GM12875 (cell line): ENCODE measurements at regions not wholly inside any gene's neighbourhood (a gene's known extent, or its start where the extent isn't known, plus 50 kb on each side); places are given as distances from the start of the nearest gene placed in this dataset.

Experiments used
- H3K4me3 ChIP-seq: one replicate; pipeline ENCODE4 v1.5.1; 2011; ENCODE audit warnings: low read depth, low read length, control low read depth
- TF ChIP-seq, protein P1 (sequence below): IDR thresholded peaks from 2 replicates; pipeline ENCODE4 v1.5.1; 2011; ENCODE audit warnings: low read depth, mild to moderate bottlenecking, control low read depth, inconsistent platforms, low read length, moderate library complexity, borderline replicate concordance; ENCODE audit not compliant: insufficient read depth

DNA sequence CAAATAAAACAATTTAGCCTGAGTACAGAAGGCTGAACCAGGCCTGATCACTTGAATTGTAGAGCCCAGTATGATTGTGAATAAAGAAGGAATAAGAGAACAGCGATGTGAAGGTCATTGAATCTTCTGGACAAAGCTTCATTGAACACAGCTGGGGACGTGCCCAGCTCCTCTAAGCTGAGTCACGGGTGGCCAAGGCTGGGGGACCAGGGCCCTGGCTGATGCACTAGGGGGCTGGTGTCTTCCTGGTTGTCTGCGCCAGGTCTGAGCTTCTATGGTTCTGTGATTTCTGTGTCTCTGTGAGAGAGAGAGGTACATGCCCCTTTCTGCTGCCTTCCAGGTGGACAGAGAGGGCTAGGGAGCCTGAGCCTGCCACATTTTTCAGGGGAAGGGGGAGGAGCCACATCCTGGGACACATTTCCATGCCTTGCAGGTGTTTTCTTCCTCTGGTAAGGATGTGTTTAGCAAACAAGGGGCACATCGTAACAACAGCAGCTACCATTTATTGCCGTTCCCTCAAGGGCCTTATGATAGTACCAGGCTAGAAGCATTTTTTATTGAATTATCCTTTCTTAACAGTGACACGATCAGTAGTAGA, 135.7 kb downstream of the C11orf91 start:
- no peak overlapping the region for H3K4me3 ChIP-seq
- TF ChIP-seq, protein P1, sequence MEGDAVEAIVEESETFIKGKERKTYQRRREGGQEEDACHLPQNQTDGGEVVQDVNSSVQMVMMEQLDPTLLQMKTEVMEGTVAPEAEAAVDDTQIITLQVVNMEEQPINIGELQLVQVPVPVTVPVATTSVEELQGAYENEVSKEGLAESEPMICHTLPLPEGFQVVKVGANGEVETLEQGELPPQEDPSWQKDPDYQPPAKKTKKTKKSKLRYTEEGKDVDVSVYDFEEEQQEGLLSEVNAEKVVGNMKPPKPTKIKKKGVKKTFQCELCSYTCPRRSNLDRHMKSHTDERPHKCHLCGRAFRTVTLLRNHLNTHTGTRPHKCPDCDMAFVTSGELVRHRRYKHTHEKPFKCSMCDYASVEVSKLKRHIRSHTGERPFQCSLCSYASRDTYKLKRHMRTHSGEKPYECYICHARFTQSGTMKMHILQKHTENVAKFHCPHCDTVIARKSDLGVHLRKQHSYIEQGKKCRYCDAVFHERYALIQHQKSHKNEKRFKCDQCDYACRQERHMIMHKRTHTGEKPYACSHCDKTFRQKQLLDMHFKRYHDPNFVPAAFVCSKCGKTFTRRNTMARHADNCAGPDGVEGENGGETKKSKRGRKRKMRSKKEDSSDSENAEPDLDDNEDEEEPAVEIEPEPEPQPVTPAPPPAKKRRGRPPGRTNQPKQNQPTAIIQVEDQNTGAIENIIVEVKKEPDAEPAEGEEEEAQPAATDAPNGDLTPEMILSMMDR, result no peak

DNA sequence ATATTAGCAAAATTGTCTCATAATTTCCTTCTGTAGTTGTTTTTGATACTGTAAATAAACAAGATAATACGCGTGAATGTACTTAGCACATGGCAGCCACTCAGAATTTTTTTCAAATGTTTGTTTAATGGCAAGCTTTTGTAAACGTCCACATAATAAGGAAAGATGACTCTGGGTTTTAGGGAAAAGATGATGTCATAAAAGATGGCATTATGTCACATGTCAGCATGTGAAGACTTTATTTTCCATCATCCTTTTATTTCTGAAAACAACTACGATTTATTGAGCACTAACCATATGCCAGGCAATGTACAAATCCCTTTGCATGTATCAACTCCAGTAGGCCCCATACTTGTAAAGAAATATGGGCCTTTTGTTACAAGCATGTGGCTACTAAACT, 139.9 kb downstream of the C11orf91 start:
- TF ChIP-seq, protein P1, result no peak
- H3K4me3 ChIP-seq, result no peak overlapping the region

DNA sequence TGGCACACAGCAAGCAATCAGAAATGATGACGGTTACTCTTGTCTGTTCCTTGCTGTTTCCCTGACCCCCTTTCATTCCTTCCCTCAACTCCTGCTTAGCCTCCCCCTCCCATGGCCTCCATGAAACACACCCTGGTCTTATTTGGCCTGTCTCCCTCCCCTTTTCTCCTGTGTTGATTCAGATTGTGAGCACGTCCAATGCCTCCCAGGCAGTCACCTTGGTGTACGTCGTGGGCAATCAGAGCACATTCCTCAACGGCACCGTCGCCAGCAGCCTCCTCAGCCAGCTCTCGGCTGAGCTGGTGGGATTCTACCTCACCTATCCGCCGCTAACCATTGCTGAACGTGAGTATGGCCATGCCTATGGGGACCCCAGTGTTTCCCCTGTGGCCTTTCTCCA, 141.1 kb downstream of the C11orf91 start:
- H3K4me3 ChIP-seq, result no peak overlapping the region
- TF ChIP-seq, protein P1, result no peak

DNA sequence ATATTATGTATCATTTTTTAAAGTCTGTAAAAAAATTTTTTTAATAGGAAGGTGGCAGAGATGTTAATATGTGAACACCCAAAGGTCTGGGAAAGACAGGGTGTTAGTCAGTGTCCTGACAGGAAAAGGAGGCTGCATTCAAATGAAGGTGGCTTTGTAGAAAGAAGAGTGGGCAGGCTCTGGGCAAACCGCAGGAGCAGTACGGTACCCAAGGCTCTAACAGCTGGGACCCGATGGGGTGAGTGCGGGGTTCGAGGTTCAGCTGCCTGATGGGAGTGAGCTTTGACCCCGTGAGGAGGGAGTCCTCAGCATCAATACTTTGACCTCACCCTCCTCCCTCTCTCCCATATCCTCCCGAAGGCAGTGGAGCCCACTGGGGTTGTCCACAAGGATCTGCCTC, 142.5 kb downstream of the C11orf91 start:
- TF ChIP-seq, protein P1, result no peak
- no peak overlapping the region for H3K4me3 ChIP-seq

DNA sequence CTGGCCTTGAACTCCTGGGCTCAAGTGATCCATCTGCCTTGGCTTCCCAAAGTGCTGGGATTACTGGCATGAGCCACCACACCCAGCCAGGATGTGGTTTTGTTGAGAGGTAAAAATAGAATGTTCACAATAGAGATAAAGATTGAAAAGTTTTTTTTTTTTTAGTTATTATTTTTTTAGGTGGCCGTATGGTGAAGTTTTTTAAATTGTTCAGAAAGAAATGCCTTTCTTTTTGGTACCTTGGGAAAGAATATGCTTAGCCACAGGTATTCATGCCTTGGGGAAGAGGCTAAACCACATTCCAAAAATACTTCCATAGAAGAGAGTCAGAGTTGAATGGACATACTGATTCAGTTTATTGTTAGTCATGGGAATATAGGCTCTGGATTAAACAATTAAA, 143.4 kb downstream of the C11orf91 start:
- H3K4me3 ChIP-seq, result no peak overlapping the region
- TF ChIP-seq, protein P1, result no peak

DNA sequence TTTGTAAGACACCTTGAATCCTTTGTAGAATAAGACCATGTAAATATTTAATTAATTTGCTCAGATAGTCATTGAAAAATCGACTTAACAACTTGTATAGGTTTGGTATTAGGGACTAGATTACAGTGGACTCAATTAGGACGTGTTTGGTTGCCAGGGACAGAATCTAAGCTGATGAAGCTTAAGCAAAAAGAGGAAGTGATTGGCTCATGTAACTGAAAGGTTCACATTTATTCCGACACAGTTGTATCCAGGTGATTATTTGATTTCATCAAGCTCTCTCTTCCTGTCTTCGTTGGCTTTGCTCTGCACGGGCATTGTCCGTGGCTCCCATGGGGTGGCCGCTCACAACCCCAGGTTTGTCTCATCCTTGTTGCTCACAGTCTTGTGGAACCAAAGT, 146.4 kb downstream of the C11orf91 start:
- no peak overlapping the region for H3K4me3 ChIP-seq
- TF ChIP-seq, protein P1, result no peak

DNA sequence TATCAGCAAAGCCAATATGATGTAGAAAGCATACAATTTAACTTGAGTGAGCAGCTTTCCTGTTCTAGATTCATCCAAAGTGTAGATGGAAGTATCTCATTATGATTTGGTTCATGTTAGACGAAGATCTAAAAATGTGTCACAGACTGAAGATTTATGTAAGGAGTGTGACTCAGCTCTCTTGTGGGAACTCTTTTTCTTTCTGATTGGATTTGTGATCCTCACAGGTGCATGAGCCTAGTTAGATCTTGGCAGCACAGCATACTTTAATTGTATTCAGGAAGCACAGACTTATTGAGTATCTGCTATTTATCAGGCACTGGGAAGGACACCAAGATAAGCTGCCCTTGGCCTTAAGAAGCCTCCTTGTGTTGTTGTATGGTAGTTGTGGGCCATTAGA, 147.1 kb downstream of the C11orf91 start:
- TF ChIP-seq, protein P1, result no peak

More for the DNA sequence above, 147.1 kb downstream of the C11orf91 start:
- H3K4me3 ChIP-seq, result no peak overlapping the region
